Activated CD8-positive, alpha-beta T cell treated with anti-CD3 and anti-CD28 coated beads for 36 hours (primary cell): ENCODE measurements at regions not wholly inside any gene's neighbourhood (a gene's known extent, or its start where the extent isn't known, plus 50 kb on each side); places are given as distances from the start of the nearest gene placed in this dataset.
"Not testable (repeated sequence)": the region's sequence is repeated elsewhere in the genome, so short reads cannot be mapped to it uniquely, and the experiment has no call there.

Experiments
- ATAC-seq: fragments of 200-7000 bp; cut with Tn5 transposase; one replicate; pipeline ENCODE4 v1.10.0; 2021; ENCODE audit warnings: mild to moderate bottlenecking, moderate library complexity
- CTCF ChIA-PET: fragments of 350-600 bp; sonication (Branson Sonifier 250); formaldehyde crosslinking; loops from one replicate; lab custom pipeline; 2021; ENCODE audit warnings: antibody characterized with exemption; lab: Charles Lee
- POLR2A ChIA-PET: fragments of 350-600 bp; sonication (Branson Sonifier 250); formaldehyde crosslinking; loops from one replicate; lab custom pipeline; 2021; ENCODE audit warnings: antibody characterized with exemption; lab: Charles Lee
- DNase-seq: peaks from one replicate; pipeline ENCODE4 v3.0.0-alpha.2; 2020
- H3K27ac Mint-ChIP-seq: one replicate; pipeline ENCODE4 v1.8.0; 2021; ENCODE audit warnings: mild to moderate bottlenecking, mixed read lengths
- H3K27me3 Mint-ChIP-seq: one replicate; pipeline ENCODE4 v1.8.0; 2021; ENCODE audit warnings: mixed read lengths
- H3K36me3 Mint-ChIP-seq: one replicate; pipeline ENCODE4 v1.8.0; 2021; ENCODE audit warnings: low read depth, mixed read lengths
- H3K4me1 Mint-ChIP-seq: one replicate; pipeline ENCODE4 v1.8.0; 2021; ENCODE audit warnings: low read depth, mixed read lengths
- H3K4me3 Mint-ChIP-seq: one replicate; pipeline ENCODE4 v1.8.0; 2021; ENCODE audit warnings: mild to moderate bottlenecking, moderate library complexity, mixed read lengths
- H3K9me3 Mint-ChIP-seq: one replicate; pipeline ENCODE4 v1.8.0; 2021; ENCODE audit warnings: mixed read lengths
- intact Hi-C: fragments of 100-400 bp; cut with micrococcal nuclease; formaldehyde crosslinking; loops from one replicate; pipeline ENCODE4 v1.10.0; 2022
- TF ChIP-seq, protein P1 (sequence below): fragments of 200-600 bp; IDR thresholded peaks from one replicate; pipeline ENCODE4 v1.8.0; 2022; ENCODE audit warnings: antibody characterized with exemption, mild to moderate bottlenecking

DNA sequence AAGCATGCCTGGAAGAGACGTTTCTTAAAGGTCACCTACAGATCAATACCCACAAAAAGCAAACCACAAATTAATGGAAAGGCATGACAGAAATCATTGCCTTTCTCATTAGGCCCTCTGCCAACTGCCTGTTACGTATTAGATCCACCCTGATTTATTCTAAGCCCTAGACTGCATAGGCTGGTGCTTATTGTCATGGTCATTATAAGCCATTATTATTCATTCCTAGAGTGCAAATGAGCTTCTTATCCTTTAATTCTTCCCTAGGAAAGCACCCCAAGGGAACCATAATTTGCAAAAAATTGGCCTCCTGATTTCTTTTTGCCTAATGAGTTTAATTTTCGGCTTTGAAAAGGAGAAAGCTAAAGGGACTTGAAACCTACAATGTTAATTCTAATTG lies 184.2 kb upstream of the GPRIN3 start:
- DNase-seq: no peak
- TF ChIP-seq, protein P1, sequence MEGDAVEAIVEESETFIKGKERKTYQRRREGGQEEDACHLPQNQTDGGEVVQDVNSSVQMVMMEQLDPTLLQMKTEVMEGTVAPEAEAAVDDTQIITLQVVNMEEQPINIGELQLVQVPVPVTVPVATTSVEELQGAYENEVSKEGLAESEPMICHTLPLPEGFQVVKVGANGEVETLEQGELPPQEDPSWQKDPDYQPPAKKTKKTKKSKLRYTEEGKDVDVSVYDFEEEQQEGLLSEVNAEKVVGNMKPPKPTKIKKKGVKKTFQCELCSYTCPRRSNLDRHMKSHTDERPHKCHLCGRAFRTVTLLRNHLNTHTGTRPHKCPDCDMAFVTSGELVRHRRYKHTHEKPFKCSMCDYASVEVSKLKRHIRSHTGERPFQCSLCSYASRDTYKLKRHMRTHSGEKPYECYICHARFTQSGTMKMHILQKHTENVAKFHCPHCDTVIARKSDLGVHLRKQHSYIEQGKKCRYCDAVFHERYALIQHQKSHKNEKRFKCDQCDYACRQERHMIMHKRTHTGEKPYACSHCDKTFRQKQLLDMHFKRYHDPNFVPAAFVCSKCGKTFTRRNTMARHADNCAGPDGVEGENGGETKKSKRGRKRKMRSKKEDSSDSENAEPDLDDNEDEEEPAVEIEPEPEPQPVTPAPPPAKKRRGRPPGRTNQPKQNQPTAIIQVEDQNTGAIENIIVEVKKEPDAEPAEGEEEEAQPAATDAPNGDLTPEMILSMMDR: no peak
- Mint-ChIP-seq H3K4me1 (no peaks in the 10 kb centered on the region), H3K4me3 (no peak overlapping the region), H3K27me3 (no peaks in the 10 kb centered on the region), H3K27ac (no peak overlapping the region), H3K9me3 (no peaks in the 10 kb centered on the region), H3K36me3 (no peaks in the 10 kb centered on the region)
- ChIA-PET POLR2A (interaction anchor here (0.7 kb wide), 1 partner anchor 199 kb away, joined by 3 read pairs; no protein-coding TSS in a partner anchor), CTCF (interaction anchor here (1.2 kb wide), 1 partner anchor 12 kb away, joined by 3 read pairs; no protein-coding TSS in a partner anchor)
- no peak for ATAC-seq
- intact Hi-C loops: no loop called here

DNA sequence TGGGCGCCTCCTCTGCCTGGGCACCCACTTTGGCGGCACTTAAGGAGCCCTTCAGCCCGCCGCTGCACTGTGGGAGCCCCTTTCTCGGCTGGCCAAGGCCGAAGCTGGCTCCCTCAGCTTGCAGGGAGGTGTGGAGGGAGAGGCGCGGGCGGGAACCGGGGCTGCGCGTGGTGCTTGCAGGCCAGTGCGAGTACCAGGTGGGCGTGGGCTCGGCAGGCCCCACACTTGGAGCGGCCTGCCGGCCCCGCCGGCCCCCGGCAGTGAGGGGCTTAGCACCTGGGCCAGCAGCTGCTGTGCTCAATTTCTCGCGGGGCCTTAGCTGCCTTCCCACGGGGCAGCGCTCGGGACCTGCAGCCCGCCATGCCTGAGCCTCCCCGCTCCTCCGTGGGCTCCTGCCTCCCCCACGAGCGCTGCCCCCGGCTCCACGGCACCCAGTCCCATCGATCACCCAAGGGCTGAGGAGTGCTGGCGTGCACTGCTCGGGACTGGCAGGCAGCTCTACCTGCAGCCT lies 182.4 kb upstream of the GPRIN3 start:
- H3K4me1 Mint-ChIP-seq, H3K36me3 Mint-ChIP-seq, POLR2A ChIA-PET, H3K27me3 Mint-ChIP-seq, H3K4me3 Mint-ChIP-seq, DNase-seq, CTCF ChIA-PET, H3K9me3 Mint-ChIP-seq, intact Hi-C loops, H3K27ac Mint-ChIP-seq, ATAC-seq: not testable (repeated sequence)

DNA sequence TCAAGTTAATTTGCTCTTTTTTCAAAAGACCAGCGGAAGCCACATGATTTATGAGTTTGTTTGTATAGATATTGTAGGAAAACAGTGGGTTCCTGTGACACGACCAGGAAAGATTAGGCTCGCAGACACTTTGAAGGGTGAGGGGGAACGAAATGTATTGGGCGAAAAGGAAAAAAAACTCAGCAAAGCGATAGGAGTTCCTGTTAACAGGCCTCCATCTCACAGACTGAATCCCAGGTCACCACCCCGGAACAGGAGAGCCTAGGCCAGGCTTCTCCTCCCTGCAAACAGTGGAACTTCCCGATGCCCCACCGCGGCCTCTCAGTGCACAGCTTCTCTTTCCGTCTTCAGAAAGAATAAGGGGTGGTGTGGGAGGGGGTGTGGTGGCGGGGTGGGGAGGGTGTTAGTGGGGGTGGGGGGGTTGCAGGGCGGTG lies 181.8 kb upstream of the GPRIN3 start:
- H3K4me1 Mint-ChIP-seq: no peaks in the 10 kb centered on the region

DNA sequence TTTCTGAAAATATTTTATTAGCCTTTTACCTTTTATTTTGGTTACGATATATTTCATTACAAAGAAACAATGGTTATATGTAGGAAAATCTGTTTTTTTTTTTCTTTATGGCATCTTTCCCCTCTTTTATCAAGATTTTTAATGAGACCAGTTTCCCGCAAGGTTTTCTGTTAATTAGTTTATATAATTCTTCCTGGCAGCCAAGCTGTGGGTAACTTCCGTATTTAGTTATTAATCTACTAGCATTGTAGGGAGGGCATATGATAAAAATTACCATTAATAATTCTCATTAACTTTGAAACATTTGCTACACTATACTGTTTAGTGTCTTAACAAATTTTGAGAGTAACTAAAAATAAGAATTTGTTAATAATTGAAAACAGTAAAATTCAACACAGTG lies 181.1 kb upstream of the GPRIN3 start:
- Mint-ChIP-seq H3K4me3 (no peak overlapping the region), H3K36me3 (no peaks in the 10 kb centered on the region), H3K9me3 (no peaks in the 10 kb centered on the region), H3K27ac (no peak overlapping the region), H3K27me3 (no peaks in the 10 kb centered on the region), H3K4me1 (no peaks in the 10 kb centered on the region)
- ChIA-PET CTCF (interaction anchor here (1.1 to 1.2 kb wide), 2 partner anchors 9 to 14 kb away, joined by 4 read pairs; no protein-coding TSS in a partner anchor), POLR2A (no interaction called here)
- DNase-seq (no peak), ATAC-seq (no peak)
- intact Hi-C loops: no loop called here
- TF ChIP-seq, protein P1: no peak

More for the DNA sequence above, 181.8 kb upstream of the GPRIN3 start:
- ChIA-PET CTCF (no interaction called here), POLR2A (no interaction called here)
- Mint-ChIP-seq H3K27me3 (no peaks in the 10 kb centered on the region), H3K9me3 (no peaks in the 10 kb centered on the region), H3K36me3 (no peaks in the 10 kb centered on the region), H3K27ac (no peak overlapping the region), H3K4me3 (no peak overlapping the region)
- intact Hi-C loops: no loop called here
- ATAC-seq: no peak
- TF ChIP-seq, protein P1: no peak
- no peak for DNase-seq

DNA sequence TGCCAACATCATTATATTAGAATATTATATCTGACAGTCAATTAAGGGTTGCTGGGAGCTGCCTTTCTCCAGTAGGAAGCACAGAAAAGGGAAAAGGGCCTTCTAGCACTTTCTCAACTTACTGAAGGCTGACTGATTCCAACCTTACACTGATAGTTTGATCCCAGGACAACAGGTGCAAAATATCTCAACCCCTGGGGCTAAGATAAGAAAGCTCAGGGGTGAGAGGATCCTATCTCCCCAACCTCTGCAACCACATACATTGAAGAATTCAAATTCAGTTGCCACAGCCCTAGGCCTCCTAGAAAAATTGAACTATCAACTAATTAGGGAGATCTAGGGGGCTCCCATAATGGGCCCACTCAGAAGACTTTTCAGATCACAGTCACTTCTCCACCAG lies 179.1 kb upstream of the GPRIN3 start:
- Mint-ChIP-seq H3K9me3 (no peaks in the 10 kb centered on the region), H3K36me3 (no peaks in the 10 kb centered on the region), H3K4me3 (no peak overlapping the region), H3K4me1 (no peaks in the 10 kb centered on the region), H3K27ac (no peak overlapping the region), H3K27me3 (no peaks in the 10 kb centered on the region)
- TF ChIP-seq, protein P1: no peak
- POLR2A ChIA-PET: no interaction called here
- intact Hi-C loops: no loop called here
- ATAC-seq (no peak), DNase-seq (no peak)
- CTCF ChIA-PET: interaction anchor here (1.3 to 2.3 kb wide), 2 partner anchors 8 to 48 kb away, joined by 5 to 7 read pairs; no protein-coding TSS in a partner anchor
